Trophoblast cell (in vitro differentiated cells and primary cell): ENCODE measurements at regions not wholly inside any gene's neighbourhood (a gene's known extent, or its start where the extent isn't known, plus 50 kb on each side); places are given as distances from the start of the nearest gene placed in this dataset.

Source experiments
- DNase-seq, 2 donors: peaks; one replicate each; pipeline ENCODE4 v3.0.0-alpha.2; 2016
- H2AFZ ChIP-seq: 2 replicates; pipeline ENCODE4 v1.6.1; 2013; ENCODE audit warnings: low read length, moderate library complexity, mild to moderate bottlenecking; ENCODE audit not compliant: insufficient read depth, poor library complexity
- H2AK5ac ChIP-seq: 2 replicates; pipeline ENCODE4 v1.6.1; 2013; ENCODE audit warnings: mild to moderate bottlenecking, low read length
- H2BK120ac ChIP-seq: 2 replicates; pipeline ENCODE4 v1.6.1; 2013; ENCODE audit warnings: low read length, mild to moderate bottlenecking, moderate library complexity; ENCODE audit not compliant: insufficient read depth, poor library complexity
- H2BK12ac ChIP-seq: 2 replicates; pipeline ENCODE4 v1.6.1; 2013; ENCODE audit warnings: mild to moderate bottlenecking, low read length, moderate library complexity
- H2BK5ac ChIP-seq: 2 replicates; pipeline ENCODE4 v1.6.1; 2013; ENCODE audit warnings: low read length, low read depth, moderate library complexity, mild to moderate bottlenecking; ENCODE audit not compliant: poor library complexity
- H3K14ac ChIP-seq: 2 replicates; pipeline ENCODE4 v1.6.1; 2013; ENCODE audit warnings: mild to moderate bottlenecking, low read length
- H3K18ac ChIP-seq: 2 replicates; pipeline ENCODE4 v1.6.1; 2013; ENCODE audit warnings: mild to moderate bottlenecking, low read length
- H3K23ac ChIP-seq: 2 replicates; pipeline ENCODE4 v1.6.1; 2013; ENCODE audit warnings: low read length
- H3K27ac ChIP-seq: 2 replicates; pipeline ENCODE4 v1.5.1; 2013; ENCODE audit warnings: low read depth, mild to moderate bottlenecking, inconsistent platforms, low read length, moderate library complexity
- H3K27me3 ChIP-seq: 2 replicates; pipeline ENCODE4 v1.6.1; 2013; ENCODE audit warnings: inconsistent platforms, mild to moderate bottlenecking, low read length, moderate library complexity; ENCODE audit not compliant: insufficient read depth
- H3K36me3 ChIP-seq, 2 experiments: 1 replicate in 1 of 2; 2 replicates in 1 of 2; pipeline ENCODE4 v1.6.1; 2013; ENCODE audit warnings: low read length in 2 of 2, mild to moderate bottlenecking in 2 of 2, moderate library complexity in 1 of 2; ENCODE audit not compliant: insufficient read depth in 2 of 2, control insufficient read depth in 1 of 2
- H3K4ac ChIP-seq: 2 replicates; pipeline ENCODE4 v1.6.1; 2013; ENCODE audit warnings: low read depth, mild to moderate bottlenecking, low read length, moderate library complexity
- H3K4me1 ChIP-seq, 2 experiments: 1 replicate in 1 of 2; 2 replicates in 1 of 2; pipeline ENCODE4 v1.6.1; 2013; ENCODE audit warnings: low read length in 2 of 2, mild to moderate bottlenecking in 2 of 2, moderate library complexity in 1 of 2; ENCODE audit not compliant: insufficient read depth in 2 of 2, control insufficient read depth in 1 of 2
- H3K4me2 ChIP-seq: 2 replicates; pipeline ENCODE4 v1.6.1; 2013; ENCODE audit warnings: inconsistent platforms, mild to moderate bottlenecking, low read length, moderate library complexity
- H3K4me3 ChIP-seq: 2 replicates; pipeline ENCODE4 v1.5.1; 2013; ENCODE audit warnings: mild to moderate bottlenecking, low read depth, low read length, inconsistent platforms
- H3K79me1 ChIP-seq: one replicate; pipeline ENCODE4 v1.6.1; 2013; ENCODE audit warnings: low read length
- H3K79me2 ChIP-seq: 2 replicates; pipeline ENCODE4 v1.6.1; 2013; ENCODE audit warnings: low read length, mild to moderate bottlenecking; ENCODE audit not compliant: control insufficient read depth, insufficient read depth, poor library complexity
- H3K9ac ChIP-seq: 2 replicates; pipeline ENCODE4 v1.6.1; 2013; ENCODE audit warnings: mild to moderate bottlenecking, low read length
- H3K9me3 ChIP-seq: 2 replicates; pipeline ENCODE4 v1.6.1; 2013; ENCODE audit warnings: low read depth, mild to moderate bottlenecking, control low read depth, inconsistent platforms, low read length; ENCODE audit not compliant: insufficient read depth
- H4K12ac ChIP-seq: 2 replicates; pipeline ENCODE4 v1.6.1; 2013; ENCODE audit warnings: low read depth, mild to moderate bottlenecking, low read length, moderate library complexity
- H4K8ac ChIP-seq: 2 replicates; pipeline ENCODE4 v1.6.1; 2013; ENCODE audit warnings: low read depth, mild to moderate bottlenecking, low read length, moderate library complexity
- H4K91ac ChIP-seq: one replicate; pipeline ENCODE4 v1.6.1; 2013; ENCODE audit warnings: low read depth, mild to moderate bottlenecking, low read length, moderate library complexity
- WGBS: extraction: QIAGEN DNeasy Blood & Tissue Kit; methylation state at CpG from one replicate; pipeline ENCODE4 v1.1.7; 2013; ENCODE audit warnings: missing lambda C conversion rate; ENCODE audit not compliant: insufficient read length, insufficient coverage; ENCODE audit errors: extremely low coverage; 5-methylcytosine and 5-hydroxymethylcytosine counted together

GRCh38 chr1:2952992-2953391 is 68.3 kb upstream of the ACTRT2 start:
- no CpG with 5 or more reads among the region's 7 CpGs for WGBS
- H3K27ac ChIP-seq: no peak overlapping the region
- no peak overlapping the region for H2AK5ac ChIP-seq
- H3K79me2 ChIP-seq: no peaks in the 10 kb centered on the region
- H4K12ac ChIP-seq: no peak overlapping the region
- H3K23ac ChIP-seq: no peak overlapping the region
- no peaks in the 10 kb centered on the region for H3K36me3 ChIP-seq
- no peaks in the 10 kb centered on the region for H3K79me1 ChIP-seq
- no peak overlapping the region for H2AFZ ChIP-seq
- no peak overlapping the region for H3K14ac ChIP-seq
- H3K4me3 ChIP-seq: no peak overlapping the region
- H3K9me3 ChIP-seq: peaks cover 33% of the 10 kb centered on the region
- no peak overlapping the region for H3K18ac ChIP-seq
- H3K4me2 ChIP-seq: no peak overlapping the region
- H3K4ac ChIP-seq: no peak overlapping the region
- no peak overlapping the region for H2BK5ac ChIP-seq
- H4K8ac ChIP-seq: no peak overlapping the region
- H2BK12ac ChIP-seq: no peak overlapping the region
- DNase-seq: no peak
- H3K9ac ChIP-seq: no peak overlapping the region
- H3K4me1 ChIP-seq: no peaks in the 10 kb centered on the region
- no peak overlapping the region for H2BK120ac ChIP-seq
- no peak overlapping the region for H4K91ac ChIP-seq
- no peaks in the 10 kb centered on the region for H3K27me3 ChIP-seq

GRCh38 chr1:2953688-2954285 is 67.5 kb upstream of the ACTRT2 start:
- DNase-seq: no peak
- H3K4ac ChIP-seq: no peak overlapping the region
- no peak overlapping the region for H2BK5ac ChIP-seq
- H2BK120ac ChIP-seq: no peak overlapping the region
- no peaks in the 10 kb centered on the region for H3K36me3 ChIP-seq
- no peaks in the 10 kb centered on the region for H3K79me2 ChIP-seq
- no peak overlapping the region for H3K4me3 ChIP-seq
- H3K4me1 ChIP-seq: no peaks in the 10 kb centered on the region
- no peak overlapping the region for H4K8ac ChIP-seq
- no peak overlapping the region for H3K14ac ChIP-seq
- H3K9me3 ChIP-seq: peaks cover 29% of the 10 kb centered on the region
- H3K23ac ChIP-seq: no peak overlapping the region
- H3K4me2 ChIP-seq: no peak overlapping the region
- no peak overlapping the region for H4K12ac ChIP-seq
- no peaks in the 10 kb centered on the region for H3K27me3 ChIP-seq
- no peak overlapping the region for H3K27ac ChIP-seq
- H3K79me1 ChIP-seq: no peaks in the 10 kb centered on the region
- H2BK12ac ChIP-seq: no peak overlapping the region
- H3K9ac ChIP-seq: no peak overlapping the region
- no peak overlapping the region for H2AK5ac ChIP-seq
- H4K91ac ChIP-seq: no peak overlapping the region
- WGBS: no CpG with 5 or more reads among the region's 2 CpGs
- no peak overlapping the region for H3K18ac ChIP-seq
- no peak overlapping the region for H2AFZ ChIP-seq

- H3K23ac ChIP-seq: no peak overlapping the region
- H3K14ac ChIP-seq: no peak overlapping the region
- H2BK5ac ChIP-seq: no peak overlapping the region
- H3K36me3 ChIP-seq: no peaks in the 10 kb centered on the region
- H3K4me2 ChIP-seq: no peak overlapping the region
- H3K9me3 ChIP-seq: peaks cover 36% of the 10 kb centered on the region
- no peak overlapping the region for H3K18ac ChIP-seq
- DNase-seq: no peak
- H3K79me2 ChIP-seq: no peaks in the 10 kb centered on the region
- no peaks in the 10 kb centered on the region for H3K27me3 ChIP-seq
- H3K4me1 ChIP-seq: no peaks in the 10 kb centered on the region
- no peak overlapping the region for H3K4me3 ChIP-seq
- H3K79me1 ChIP-seq: no peaks in the 10 kb centered on the region
- no peak overlapping the region for H4K12ac ChIP-seq
- H2BK120ac ChIP-seq: no peak overlapping the region
- no peak overlapping the region for H2AK5ac ChIP-seq
- no peak overlapping the region for H3K9ac ChIP-seq
- H2AFZ ChIP-seq: no peak overlapping the region
- no peak overlapping the region for H4K91ac ChIP-seq
- no peak overlapping the region for H4K8ac ChIP-seq
- H3K4ac ChIP-seq: no peak overlapping the region
- H2BK12ac ChIP-seq: no peak overlapping the region
- H3K27ac ChIP-seq: no peak overlapping the region
These were observed 65.6 kb upstream of the ACTRT2 start for GRCh38 chr1:2955652-2956051.

GRCh38 chr1:2956576-2956975 is 64.7 kb upstream of the ACTRT2 start:
- WGBS: no CpG with 5 or more reads among the region's 1 CpG

More at GRCh38 chr1:2956576-2956975, 64.7 kb upstream of the ACTRT2 start:
- Histone ChIP-seq H3K27ac (no peak overlapping the region), H2AFZ (no peak overlapping the region), H2BK5ac (no peak overlapping the region), H3K4me3 (no peak overlapping the region), H3K4me1 (no peaks in the 10 kb centered on the region), H2BK12ac (no peak overlapping the region), H3K9me3 (peaks cover 45% of the 10 kb centered on the region), H3K79me1 (no peaks in the 10 kb centered on the region), H3K36me3 (no peaks in the 10 kb centered on the region), H3K9ac (no peak overlapping the region), H4K8ac (no peak overlapping the region), H4K12ac (no peak overlapping the region), H3K27me3 (no peaks in the 10 kb centered on the region), H3K14ac (no peak overlapping the region), H4K91ac (no peak overlapping the region), H2BK120ac (no peak overlapping the region), H3K4me2 (no peak overlapping the region), H3K18ac (no peak overlapping the region), H2AK5ac (no peak overlapping the region), H3K4ac (no peak overlapping the region), H3K23ac (no peak overlapping the region), H3K79me2 (no peaks in the 10 kb centered on the region)
- no peak for DNase-seq
